OCI-LY7 (cell line): ENCODE measurements at regions not wholly inside any gene's neighbourhood (a gene's known extent, or its start where the extent isn't known, plus 50 kb on each side); places are given as distances from the start of the nearest gene placed in this dataset.

Experiments
- BruUV-seq: library from RNA; stranded (reverse); fragments of 400-500 nt; replicated peaks from 2 replicates; lab custom pipeline; 2021; lab: Mats Ljungman, UMichigan
- CTCF ChIA-PET: fragments of 300-600 bp; sonication (Branson Sonifier 250); formaldehyde crosslinking; loops from one replicate; lab custom pipeline; 2022; ENCODE audit warnings: antibody characterized with exemption; ENCODE audit not compliant: unreplicated experiment; lab: Charles Lee
- POLR2A ChIA-PET: fragments of 300-600 bp; sonication (Branson Sonifier 250); formaldehyde crosslinking; loops from one replicate; lab custom pipeline; 2022; ENCODE audit warnings: antibody characterized with exemption; lab: Charles Lee
- DNase-seq: peaks from one replicate; pipeline ENCODE4 v3.0.0-alpha.2; 2015; ENCODE audit warnings: low spot score
- H2AFZ ChIP-seq: fragments of 200-600 bp; sonication (generic), shearing (Covaris generic); 2 replicates; pipeline ENCODE4 v1.6.1; 2014; ENCODE audit warnings: mild to moderate bottlenecking, antibody characterized with exemption, low read length, moderate library complexity
- H3K27ac ChIP-seq: fragments of 200-600 bp; sonication (generic); 2 replicates; pipeline ENCODE4 v1.5.1; 2014; ENCODE audit warnings: mixed run types, low read depth, mild to moderate bottlenecking, moderate library complexity, low read length, inconsistent platforms; ENCODE audit not compliant: poor library complexity, severe bottlenecking
- H3K36me3 ChIP-seq: fragments of 200-600 bp; sonication (generic); 2 replicates; pipeline ENCODE4 v1.6.1; 2014; ENCODE audit warnings: mild to moderate bottlenecking, antibody characterized with exemption, low read length, moderate library complexity, mixed read lengths; ENCODE audit not compliant: insufficient read depth
- H3K4me1 ChIP-seq: fragments of 200-600 bp; sonication (generic); 2 replicates; pipeline ENCODE4 v1.5.1; 2014; ENCODE audit warnings: mild to moderate bottlenecking, low read length; ENCODE audit not compliant: insufficient read depth, poor library complexity, severe bottlenecking
- H3K4me2 ChIP-seq: fragments of 200-600 bp; sonication (generic); 2 replicates; pipeline ENCODE4 v1.6.1; 2014; ENCODE audit warnings: mild to moderate bottlenecking, low read length
- H3K4me3 ChIP-seq: fragments of 200-600 bp; sonication (generic); 2 replicates; pipeline ENCODE4 v1.5.1; 2014; ENCODE audit warnings: mild to moderate bottlenecking, low read depth, low read length; ENCODE audit not compliant: poor library complexity, severe bottlenecking
- H3K79me2 ChIP-seq: fragments of 200-600 bp; sonication (generic); 2 replicates; pipeline ENCODE4 v1.6.1; 2016; ENCODE audit warnings: low read depth, mild to moderate bottlenecking, low read length, moderate library complexity, mixed read lengths; ENCODE audit not compliant: insufficient read depth
- H3K9me2 ChIP-seq: fragments of 200-600 bp; sonication (generic); 2 replicates; pipeline ENCODE4 v1.6.1; 2016; ENCODE audit warnings: mild to moderate bottlenecking, low read length, mixed read lengths; ENCODE audit not compliant: insufficient read depth
- H3K9me3 ChIP-seq: fragments of 200-600 bp; sonication (generic); 2 replicates; pipeline ENCODE4 v1.6.1; 2014; ENCODE audit warnings: mild to moderate bottlenecking, mixed run types, low read length, mixed read lengths
- H4K20me1 ChIP-seq: fragments of 200-600 bp; sonication (generic); 2 replicates; pipeline ENCODE4 v1.6.1; 2014; ENCODE audit warnings: mild to moderate bottlenecking, antibody characterized with exemption, low read length, moderate library complexity, mixed read lengths; ENCODE audit not compliant: insufficient read depth
- CTCF ChIP-seq: fragments of 200-600 bp; sonication (generic); conservative IDR thresholded peaks from 2 replicates; pipeline ENCODE4 v1.5.1; 2014; ENCODE audit warnings: mild to moderate bottlenecking, antibody characterized with exemption, low read length, moderate library complexity, mixed read lengths
- EZH2phosphoT487 ChIP-seq: fragments of 200-600 bp; sonication (generic); IDR thresholded peaks from 2 replicates; pipeline ENCODE4 v1.6.1; 2018; ENCODE audit warnings: low read depth, borderline replicate concordance, mild to moderate bottlenecking, mixed run types, antibody characterized with exemption, low read length, moderate library complexity, mixed read lengths
- intact Hi-C: fragments of 100-400 bp; cut with micrococcal nuclease; formaldehyde crosslinking; loops from one replicate; pipeline ENCODE4 v1.10.0; 2022; ENCODE audit not compliant: unreplicated experiment

- POLR2A ChIA-PET: no interaction called here
- TF ChIP-seq CTCF: no peak
- no peak for TF ChIP-seq EZH2phosphoT487
- Histone ChIP-seq H3K27ac (no peak overlapping the region), H2AFZ (no peak overlapping the region), H3K4me2 (no peak overlapping the region), H3K4me1 (no peaks in the 10 kb centered on the region), H3K9me3 (no peaks in the 10 kb centered on the region), H3K36me3 (no peaks in the 10 kb centered on the region), H3K4me3 (no peak overlapping the region), H4K20me1 (no peaks in the 10 kb centered on the region), H3K9me2 (no peaks in the 10 kb centered on the region), H3K79me2 (no peaks in the 10 kb centered on the region)
- intact Hi-C loops: no loop called here
- BruUV-seq: no TSS peak
- no peak for DNase-seq
- CTCF ChIA-PET: no interaction called here
Measured at GRCh38 chr4:12126474-12126873, 697.8 kb upstream of the HS3ST1 start.

- TF ChIP-seq EZH2phosphoT487 (no peak), CTCF (no peak)
- intact Hi-C loops: no loop called here
- Histone ChIP-seq H3K4me3 (no peak overlapping the region), H3K9me3 (no peaks in the 10 kb centered on the region), H3K4me1 (no peaks in the 10 kb centered on the region), H2AFZ (no peak overlapping the region), H3K79me2 (no peaks in the 10 kb centered on the region), H3K4me2 (no peak overlapping the region), H3K36me3 (no peaks in the 10 kb centered on the region), H3K27ac (no peak overlapping the region), H4K20me1 (no peaks in the 10 kb centered on the region), H3K9me2 (no peaks in the 10 kb centered on the region)
- no TSS peak for BruUV-seq
- POLR2A ChIA-PET: no interaction called here
- CTCF ChIA-PET: no interaction called here
- DNase-seq: no peak
Measured at GRCh38 chr4:12124138-12124537, 695.4 kb upstream of the HS3ST1 start.

GRCh38 chr4:12123707-12124106 lies 695.0 kb upstream of the HS3ST1 start:
- Histone ChIP-seq H3K9me2 (no peaks in the 10 kb centered on the region), H3K36me3 (no peaks in the 10 kb centered on the region), H3K4me2 (no peak overlapping the region), H3K27ac (no peak overlapping the region), H3K9me3 (no peaks in the 10 kb centered on the region), H3K4me3 (no peak overlapping the region), H3K4me1 (no peaks in the 10 kb centered on the region), H2AFZ (no peak overlapping the region), H4K20me1 (no peaks in the 10 kb centered on the region), H3K79me2 (no peaks in the 10 kb centered on the region)
- intact Hi-C loops: no loop called here
- DNase-seq: no peak
- CTCF ChIA-PET: no interaction called here
- POLR2A ChIA-PET: no interaction called here
- BruUV-seq: no TSS peak
- TF ChIP-seq EZH2phosphoT487 (no peak), CTCF (no peak)
